Putamen (tissue), 1 donor: ENCODE measurements at regions not wholly inside any gene's neighbourhood (a gene's known extent, or its start where the extent isn't known, plus 50 kb on each side); places are given as distances from the start of the nearest gene placed in this dataset.

Source experiments
- DNase-seq: peaks from one replicate; pipeline ENCODE4 v3.0.0-alpha.2; 2016; ENCODE audit warnings: low spot score

DNA sequence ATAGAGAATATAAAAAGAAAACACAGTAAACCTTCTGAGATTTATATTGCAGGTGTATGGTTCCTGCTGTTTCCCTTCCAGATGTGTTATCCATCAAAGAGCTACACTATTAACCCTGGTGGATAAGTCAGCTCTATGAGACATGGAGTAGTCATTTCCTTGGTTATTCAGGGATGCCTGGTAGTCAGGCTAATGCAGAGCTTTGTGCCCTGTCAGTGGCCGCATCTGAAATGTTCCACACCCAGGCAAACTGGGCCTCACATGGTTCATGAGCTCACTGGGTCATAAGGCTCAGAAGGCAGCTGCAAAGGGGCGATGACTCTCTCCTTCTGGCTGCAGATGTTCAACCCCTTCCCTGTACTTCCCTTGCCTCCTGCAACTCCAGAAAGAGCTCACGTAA is 473.6 kb downstream of the EPHA7 start:
- no peak for DNase-seq

DNA sequence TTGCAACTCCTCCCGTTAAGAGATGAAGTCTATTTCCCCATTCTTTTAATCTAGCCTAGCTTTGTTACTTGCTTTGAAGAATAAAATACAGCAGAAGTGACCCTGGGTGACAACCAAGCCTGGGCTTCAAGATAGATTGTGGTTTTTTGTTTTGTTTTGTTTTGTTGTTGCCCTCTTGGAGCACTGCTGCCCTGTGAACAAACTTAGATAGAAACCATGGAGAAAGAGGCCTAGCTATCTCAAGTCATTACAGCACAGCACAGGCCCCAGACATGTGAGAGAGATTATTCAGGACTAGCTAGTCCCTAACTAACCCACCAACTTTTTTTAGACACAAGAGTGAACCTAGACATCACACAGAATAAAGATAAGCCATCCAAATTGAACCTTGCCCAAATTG is 475.2 kb downstream of the EPHA7 start:
- DNase-seq = no peak

DNA sequence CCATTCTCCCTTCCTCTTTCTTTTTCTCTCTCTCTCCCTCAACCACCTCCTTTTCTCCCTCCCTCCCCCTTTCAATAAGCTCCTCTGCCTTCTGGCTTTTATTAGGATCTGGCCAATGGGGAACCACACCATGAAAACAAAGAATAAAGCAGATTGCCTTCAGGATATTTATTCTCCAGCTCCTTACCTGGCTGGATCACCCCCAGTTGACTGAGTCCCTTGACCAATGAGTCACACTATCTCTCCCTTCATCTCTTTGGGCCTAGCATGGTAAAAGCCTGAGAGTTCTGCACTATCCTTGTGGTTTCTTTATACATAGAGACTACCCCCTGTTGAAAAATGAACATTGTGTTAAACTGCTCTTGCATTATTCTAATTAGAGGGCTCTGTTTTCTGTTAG is 476.8 kb downstream of the EPHA7 start:
- no peak for DNase-seq

DNA sequence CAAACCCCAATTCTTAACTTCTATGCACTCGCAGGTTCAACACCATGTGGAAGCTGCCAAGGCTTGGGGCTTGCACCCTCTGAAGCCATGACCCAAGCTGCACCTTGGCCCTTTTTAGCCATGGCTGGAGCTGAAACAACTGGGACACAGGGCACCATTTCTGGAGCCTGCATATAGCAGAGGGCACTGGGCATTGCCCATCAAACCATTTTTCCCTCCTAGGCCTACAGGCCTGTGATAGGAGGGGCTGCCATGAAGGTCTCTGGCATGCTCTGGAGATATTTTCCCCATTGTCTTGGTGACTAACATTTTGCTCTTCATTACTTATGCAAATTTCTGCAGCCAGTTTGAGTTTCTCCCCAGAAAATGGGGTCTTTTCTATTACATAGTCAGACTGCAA is 484.7 kb downstream of the EPHA7 start:
- no peak for DNase-seq

DNA sequence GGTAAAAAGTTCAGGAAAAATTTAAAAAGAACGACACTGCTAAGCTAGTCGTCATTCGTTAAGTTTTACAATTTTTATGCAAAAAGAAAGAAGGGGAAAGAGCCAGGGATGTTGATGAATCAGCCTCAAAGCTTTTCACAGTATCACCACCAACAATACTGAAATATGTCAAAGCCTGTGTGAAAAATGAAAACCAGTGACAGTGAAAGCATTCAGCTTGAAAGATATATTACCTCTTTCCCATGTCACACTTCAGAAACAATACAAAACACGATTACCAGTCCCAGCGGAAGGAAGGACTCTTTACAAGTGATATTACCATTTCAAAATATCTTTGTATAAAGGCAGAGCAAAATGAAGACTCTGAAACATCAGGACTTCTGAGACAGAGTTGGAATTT is 489.2 kb downstream of the EPHA7 start:
- no peak for DNase-seq

DNA sequence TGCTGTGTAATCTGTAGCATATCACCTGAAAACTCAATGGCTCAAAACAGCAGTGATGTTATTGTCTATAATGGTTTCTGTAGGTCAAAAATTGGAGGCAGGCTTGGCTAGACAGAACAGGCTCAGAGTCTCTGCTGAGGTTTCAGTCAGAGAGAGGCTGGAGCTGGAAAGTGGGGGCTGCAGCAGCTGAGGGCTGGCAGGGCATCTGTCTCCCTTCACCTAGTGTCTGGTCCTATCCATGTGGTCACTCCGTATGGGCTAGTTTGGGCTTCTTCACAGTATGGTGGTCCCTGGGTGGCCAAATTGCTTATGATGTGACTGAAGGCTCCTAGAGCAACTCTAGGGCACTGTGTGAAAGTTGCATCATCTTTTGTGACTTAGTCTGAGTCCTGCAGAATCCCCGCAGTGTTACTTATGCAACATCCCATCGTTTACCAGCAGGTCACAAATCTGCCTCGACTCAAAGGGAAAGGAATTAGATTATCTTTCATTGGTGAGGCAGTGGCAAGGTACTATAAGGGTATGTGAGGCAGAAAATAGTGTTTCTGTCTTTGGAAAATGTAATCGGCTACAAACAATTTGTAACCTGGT is 497.0 kb downstream of the EPHA7 start:
- DNase-seq = no peak

DNA sequence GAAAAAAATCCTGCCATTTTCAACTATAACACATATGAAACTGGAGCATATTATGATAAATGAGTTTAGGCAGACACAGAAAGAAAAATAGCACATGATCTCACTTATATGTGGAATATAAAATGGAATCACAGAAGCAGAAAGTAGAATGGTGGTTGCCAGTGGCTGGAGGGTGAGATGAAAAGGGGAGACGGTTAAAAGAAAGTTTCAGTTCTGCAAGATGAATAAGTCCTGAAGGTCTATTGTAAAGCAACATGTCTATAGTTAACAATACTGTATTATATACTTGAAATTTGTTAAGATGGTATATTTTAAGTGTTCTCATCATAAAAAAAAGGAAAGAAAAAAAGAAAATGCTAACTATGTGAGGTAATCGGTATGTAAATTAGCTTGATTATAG is 503.9 kb downstream of the EPHA7 start:
- no peak for DNase-seq

DNA sequence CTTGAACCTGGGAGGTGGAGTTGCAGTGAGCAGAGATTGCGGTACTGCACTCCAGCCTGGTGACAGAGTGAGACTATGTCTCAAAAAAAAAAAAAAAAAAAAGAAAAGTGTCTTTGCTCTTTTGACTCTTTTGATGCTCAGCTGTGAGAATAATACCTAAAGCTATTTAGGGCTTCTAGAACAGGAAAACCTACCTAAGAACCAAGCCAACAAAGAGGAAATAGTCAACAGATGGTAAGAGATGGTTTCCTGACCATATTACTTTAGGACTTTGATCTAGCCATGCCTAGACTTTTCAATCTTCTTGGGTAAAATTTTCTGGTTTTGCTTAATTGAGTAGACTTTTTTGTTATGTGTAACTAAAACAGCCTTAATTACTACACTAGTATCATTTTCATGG is 508.1 kb downstream of the EPHA7 start:
- DNase-seq = no peak

DNA sequence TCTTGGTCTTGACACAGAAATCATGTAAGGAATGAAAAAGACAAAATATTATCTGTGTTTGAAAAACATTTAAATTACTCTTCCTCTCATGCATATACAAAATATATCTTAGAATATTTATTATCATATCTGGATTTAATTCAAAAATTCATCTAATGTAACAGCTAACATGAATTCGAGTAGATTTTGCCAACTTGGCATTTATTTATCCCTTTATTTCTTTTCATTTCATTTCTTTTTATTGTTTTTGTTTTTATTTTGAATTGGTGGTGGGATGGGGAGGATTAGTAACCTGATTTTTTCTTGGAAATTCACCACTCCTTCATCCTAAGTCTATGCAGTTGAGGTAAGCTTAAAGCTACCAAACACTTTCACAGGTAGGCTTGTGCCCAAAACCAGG is 508.7 kb downstream of the EPHA7 start:
- no peak for DNase-seq

DNA sequence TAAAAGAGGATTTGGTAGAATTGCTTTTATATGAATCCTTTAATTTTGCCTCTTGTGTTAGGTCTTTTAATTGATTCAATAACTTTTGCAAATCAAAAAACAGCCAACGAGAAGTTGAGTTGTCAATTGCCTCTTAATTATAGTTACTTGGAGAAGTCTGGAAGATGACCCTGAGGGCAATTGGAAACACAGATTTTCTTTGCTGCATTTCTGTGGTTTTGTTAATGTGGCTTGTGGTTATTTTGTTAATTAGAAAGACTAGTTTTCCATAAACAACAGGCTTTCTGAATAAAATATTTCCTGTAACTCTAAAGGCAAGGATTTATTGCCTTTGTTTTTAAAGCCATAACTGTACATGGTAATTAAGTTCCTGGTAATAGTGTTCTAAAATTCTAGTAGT is 513.0 kb downstream of the EPHA7 start:
- no peak for DNase-seq

DNA sequence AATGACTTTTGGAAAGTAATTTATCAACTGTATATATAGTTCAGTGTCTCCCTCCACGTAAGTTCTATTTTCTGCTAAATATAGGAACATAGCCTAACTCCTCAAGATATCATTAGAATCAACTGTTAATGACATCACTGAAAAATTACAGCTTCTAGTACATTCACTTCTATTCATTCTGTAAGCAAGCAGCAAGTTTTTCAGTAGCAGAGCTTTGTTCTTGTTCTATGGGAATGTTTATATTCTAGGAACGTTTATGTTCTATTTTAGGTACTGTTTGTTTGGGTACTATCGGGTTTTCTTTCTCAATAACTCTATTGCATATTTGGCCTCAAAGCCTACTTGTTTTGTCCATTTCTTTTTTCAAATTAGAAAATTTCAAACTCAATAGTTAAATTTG is 525.6 kb downstream of the EPHA7 start:
- no peak for DNase-seq

DNA sequence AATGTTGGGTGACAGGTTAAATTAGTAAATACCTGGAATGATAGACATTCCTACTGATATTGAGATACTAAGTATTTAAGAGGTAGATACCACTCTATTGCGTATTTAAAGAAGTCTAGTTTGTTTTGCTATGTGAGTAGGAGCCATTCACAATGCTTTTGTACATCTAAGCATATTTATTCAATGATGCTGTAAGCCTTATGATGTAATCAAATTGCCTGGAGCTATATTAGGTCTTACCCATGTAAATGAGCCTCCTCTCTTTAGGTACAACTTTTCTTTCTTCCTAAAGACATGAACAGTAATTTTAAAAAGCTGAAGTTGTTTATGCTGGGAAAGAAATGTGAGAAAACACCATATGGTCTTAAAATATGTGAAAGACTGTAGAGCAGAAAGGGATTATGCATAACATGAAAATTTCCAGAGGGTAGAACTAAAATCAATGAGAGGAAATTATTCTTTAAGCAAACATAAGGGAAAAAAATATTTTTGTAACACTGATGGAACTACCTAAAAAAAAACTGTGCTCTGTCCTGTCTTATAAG is 526.7 kb downstream of the EPHA7 start:
- no peak for DNase-seq

DNA sequence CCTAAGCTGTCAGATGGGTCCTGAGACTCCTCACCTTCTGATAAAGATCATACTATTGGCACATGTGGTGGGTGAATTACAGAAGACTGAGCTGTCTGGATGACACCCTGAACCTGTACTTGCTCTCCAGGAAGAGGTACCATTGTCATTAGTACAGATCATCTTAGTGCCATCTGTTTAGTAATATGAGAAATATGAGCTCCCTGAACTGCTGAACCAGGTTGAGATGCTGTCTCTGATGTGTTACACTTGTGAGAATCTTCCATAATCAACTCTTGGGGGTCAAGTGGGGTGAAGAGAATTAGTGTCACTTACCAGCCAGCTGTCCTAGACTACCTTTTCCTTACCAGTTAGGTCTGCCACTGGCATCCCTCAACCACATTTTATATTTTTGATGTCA is 531.0 kb downstream of the EPHA7 start:
- DNase-seq = no peak

DNA sequence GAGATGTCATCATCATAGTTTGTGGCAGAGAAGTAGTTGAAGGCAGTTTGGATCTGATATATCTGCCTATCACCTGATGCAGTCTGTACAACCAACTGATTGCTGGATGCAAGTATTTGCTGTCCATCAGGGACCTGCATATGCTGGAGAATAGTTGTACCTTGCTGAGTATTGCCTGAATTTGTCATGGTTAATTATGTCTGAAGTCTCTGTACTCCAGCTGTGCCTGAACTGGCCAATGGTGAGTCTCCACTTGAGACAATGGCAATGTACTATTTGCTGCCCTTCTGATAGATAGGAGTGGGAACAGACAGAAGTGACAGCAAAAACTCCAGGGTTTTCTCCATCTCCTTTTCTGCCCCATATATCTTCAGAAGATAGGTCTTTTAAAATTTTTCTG is 531.5 kb downstream of the EPHA7 start:
- no peak for DNase-seq

DNA sequence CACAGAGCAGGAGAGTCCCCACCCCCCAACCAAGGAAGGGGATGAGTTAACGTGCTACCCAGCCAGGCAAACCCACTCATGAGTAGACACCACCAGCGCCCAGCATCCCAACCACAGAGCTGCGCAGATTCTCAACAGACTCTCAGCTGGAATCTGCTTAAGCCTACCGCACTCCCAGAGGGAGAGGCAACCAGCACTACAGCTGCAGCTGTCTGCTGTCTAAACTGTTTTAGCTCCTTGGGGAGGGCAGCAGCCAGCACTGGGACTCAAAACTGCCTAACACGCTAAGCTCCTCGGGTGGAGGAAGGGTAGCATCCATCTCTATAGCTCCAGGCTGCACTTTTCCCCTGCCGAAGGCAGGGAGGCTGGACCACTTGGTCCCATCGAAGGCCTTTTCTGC is 539.8 kb downstream of the EPHA7 start:
- no peak for DNase-seq

DNA sequence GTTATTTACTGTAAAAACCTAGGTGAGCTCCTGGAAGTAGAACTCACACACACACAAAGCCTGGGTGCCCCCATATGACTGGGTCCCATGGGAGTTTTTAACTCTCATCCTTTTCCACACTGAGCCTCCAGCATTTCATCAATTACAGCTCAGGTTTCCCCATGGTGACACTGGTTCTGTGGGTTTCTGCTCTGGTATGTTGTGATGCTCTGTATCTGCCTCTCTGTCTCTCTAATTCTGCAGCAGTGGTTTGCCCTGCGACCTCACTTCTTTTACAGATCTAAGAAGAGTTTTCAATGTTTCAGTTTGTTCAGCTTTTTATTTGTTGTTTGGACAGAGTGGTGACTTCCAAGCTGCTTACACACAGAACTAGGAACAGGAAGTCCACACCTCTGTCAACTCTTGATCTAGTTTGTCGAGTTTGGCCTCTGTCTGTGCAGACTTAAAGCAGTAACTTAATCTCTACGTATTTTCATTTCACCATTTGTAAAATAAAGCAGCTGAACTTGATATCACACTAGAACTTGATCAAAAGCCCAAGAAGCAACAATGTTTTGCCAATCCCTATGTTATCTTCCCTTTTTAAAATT is 554.3 kb downstream of the EPHA7 start:
- DNase-seq = no peak

DNA sequence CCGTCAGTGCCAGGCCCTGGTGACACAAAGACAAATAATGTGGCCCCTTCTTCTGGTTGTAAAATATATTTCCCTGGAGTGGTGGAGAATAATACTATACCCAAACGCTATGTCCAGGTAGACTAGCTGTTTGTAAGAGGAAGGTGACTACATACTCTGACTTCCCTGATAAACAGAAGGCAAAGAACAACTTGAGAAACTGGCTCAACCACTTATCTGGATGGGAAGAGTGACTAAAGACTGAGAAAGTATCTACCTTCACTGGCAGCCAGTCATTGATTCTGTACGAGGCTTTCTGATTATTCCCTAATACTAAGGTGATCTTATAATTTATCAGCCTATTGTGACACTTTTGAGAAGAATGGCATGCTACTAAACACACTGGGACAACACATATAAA is 569.7 kb downstream of the EPHA7 start:
- DNase-seq = no peak

DNA sequence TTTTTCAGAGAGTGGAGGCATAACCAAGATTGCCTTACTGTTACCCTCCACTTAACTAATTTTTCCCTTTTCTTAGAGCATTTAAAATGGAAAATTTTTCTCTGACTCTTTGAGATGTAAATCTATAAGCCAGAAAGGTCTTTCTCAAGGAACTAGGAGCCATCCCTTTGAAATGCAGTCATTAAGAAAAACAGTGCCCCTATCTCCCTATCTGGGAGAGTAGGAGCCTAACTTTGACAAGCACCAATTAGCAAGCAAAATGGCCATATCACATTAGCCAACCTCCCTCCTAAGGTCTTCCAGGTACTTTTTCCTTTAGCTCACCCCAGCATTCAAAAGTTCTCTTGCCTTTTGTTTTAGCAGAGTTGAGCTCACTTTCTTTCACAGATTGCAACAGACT is 570.5 kb downstream of the EPHA7 start:
- DNase-seq = no peak

DNA sequence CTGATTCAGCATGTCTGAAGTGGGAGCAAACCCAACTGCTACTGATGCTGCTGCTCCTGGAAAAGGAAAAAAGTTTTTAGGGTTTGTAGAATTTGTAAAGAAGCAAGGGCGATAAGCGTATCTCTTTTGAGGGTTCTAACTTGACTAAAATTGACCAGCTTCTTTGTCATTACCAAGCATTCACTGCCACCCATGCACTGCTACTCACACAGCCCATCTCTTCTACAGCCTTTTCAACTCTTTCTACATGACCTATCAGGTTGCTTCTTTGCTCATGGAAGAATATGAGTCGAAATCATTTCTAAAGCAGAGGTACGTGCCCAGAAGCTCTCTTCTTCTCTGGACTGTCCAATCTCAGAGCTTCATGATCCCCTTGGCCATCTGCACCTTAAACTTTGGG is 570.9 kb downstream of the EPHA7 start:
- no peak for DNase-seq

DNA sequence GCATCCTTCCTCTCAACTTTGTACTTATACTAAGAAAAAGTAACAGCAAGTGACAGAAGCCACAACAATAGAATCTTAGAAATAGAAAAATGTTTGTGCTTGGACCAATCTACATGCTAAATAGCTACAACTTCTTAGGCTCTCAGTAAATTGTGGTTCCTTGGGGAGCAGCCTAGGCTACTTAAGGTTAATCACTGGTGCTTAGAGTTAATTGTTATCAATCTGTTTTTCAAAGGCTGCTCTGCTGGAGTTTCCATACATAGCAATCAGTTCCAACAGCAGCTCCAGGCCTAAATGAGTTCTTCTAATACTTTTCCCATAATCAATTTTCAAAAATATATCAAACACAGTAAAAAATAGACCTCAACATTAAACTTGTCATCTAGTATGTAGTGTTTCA is 571.4 kb downstream of the EPHA7 start:
- no peak for DNase-seq

DNA sequence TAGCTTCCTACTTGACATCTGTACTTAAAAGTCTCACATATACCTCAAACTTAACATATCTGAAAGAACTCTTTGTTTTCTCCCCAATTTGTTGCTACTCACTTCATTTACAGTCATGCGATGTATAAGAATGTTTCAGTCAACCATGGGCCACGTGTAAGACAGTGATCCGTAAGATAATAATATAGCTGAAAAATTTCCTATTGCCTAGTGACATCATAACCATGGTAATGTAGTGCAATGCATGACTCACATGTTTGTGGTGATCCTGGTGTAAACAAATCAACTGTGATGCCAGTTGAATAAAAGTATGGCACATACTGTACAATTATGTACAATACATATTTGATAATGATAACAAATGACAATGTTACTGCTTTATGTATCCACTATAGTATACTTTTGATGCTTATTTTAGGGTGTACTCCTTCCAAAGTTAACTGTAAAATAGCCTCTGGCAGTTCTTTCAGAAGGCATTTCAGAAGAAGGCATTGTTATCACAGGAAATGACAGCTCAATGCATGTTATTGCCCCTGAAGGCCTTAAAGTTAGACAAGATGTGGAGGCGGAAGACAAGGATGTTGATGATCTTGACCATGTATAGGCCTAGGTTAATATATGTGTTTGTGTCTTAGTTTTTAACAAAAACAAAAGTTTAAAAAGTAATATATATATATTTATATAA is 579.0 kb downstream of the EPHA7 start:
- DNase-seq = no peak

DNA sequence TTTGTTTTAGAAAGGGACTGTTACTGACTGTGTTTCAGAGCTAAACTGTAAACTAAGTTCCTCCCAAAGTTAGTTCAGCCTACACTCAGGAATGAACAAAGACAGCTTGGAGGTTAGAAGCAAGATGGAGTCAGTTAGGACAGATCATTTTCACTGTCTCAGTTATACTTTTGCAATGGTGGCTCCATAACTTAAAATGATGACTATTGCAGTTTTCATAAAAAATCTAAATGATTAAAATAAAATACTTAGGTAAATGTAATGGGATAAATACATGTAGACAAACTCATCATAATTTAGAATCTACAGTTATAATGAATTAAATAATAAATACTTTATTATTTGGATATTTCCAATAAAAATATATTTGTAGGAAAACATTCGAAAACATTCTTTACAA is 590.6 kb downstream of the EPHA7 start:
- DNase-seq = no peak

DNA sequence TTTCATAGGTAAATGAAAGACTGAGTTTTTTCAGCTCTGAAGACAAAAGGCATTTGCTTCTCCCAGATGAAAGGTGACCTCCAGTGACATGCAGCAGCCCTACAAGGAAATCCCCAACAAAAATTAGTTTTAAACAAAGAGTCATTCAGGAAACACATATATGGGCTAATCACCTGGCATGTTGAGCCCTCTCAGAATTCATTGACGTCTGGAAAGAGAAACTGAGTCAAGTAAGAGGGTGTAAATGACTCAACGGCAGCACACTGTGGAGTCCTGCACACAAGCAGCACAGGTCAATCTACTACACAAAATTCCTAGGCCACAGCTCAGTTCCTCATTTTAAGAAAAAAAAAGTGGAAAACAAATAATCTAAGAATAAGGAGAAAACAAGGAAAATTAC is 592.3 kb downstream of the EPHA7 start:
- no peak for DNase-seq

DNA sequence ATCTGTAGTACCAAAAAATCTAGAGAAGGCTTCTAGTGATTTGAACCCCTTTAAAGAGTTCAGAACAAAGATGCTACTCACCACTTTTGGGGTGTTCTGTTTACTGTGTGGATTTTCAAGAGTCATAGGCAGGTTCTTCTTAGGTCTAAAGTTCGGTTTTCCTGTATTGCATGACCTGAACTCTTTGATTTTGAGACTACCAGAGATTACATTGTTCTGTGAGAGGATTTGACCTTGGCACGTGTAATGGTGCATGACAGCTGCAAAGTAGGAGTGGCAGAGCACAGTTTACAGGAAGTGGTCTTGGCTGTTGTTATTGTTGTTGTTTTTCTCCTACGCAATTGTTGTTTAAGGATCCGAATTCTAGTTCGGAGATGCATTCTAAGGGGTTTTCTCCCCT is 592.7 kb downstream of the EPHA7 start:
- no peak for DNase-seq
